Fibroblast of lung (primary cell): ENCODE measurements at regions not wholly inside any gene's neighbourhood (a gene's known extent, or its start where the extent isn't known, plus 50 kb on each side); places are given as distances from the start of the nearest gene placed in this dataset.

Source experiments
- DNase-seq, 2 donors: peaks; one replicate each; pipeline versions ENCODE4 v3.0.0 to v3.0.0-alpha.2; 2010; ENCODE audit warnings: low read depth in 2 of 2
- H2AFZ ChIP-seq: 2 replicates; pipeline ENCODE4 v1.5.1; 2012; ENCODE audit warnings: low read length, control low read depth, inconsistent platforms
- H3K27ac ChIP-seq: 2 replicates; pipeline ENCODE4 v1.5.1; 2011; ENCODE audit warnings: low read length, control low read depth; ENCODE audit not compliant: insufficient read depth
- H3K27me3 ChIP-seq: 2 replicates; pipeline ENCODE4 v1.5.1; 2011; ENCODE audit warnings: mild to moderate bottlenecking, low read length; ENCODE audit not compliant: control insufficient read depth, insufficient read depth
- H3K36me3 ChIP-seq: 2 replicates; pipeline ENCODE4 v1.5.1; 2011; ENCODE audit warnings: low read length; ENCODE audit not compliant: control insufficient read depth, insufficient read depth
- H3K4me1 ChIP-seq: 2 replicates; pipeline ENCODE4 v1.5.1; 2011; ENCODE audit warnings: low read length; ENCODE audit not compliant: control insufficient read depth, insufficient read depth; ENCODE audit errors: extremely low read depth
- H3K4me2 ChIP-seq: 2 replicates; pipeline ENCODE4 v1.5.1; 2011; ENCODE audit warnings: low read length, control low read depth; ENCODE audit not compliant: insufficient read depth; ENCODE audit errors: extremely low read depth
- H3K4me3 ChIP-seq, 4 experiments: fragments of 200-600 bp in 1 of 4; sonication (generic) in 1 of 4; replicated peaks in 1 of 4; 2 replicates each; pipeline ENCODE4 v1.5.1; 2011 to 2016; ENCODE audit warnings: low read length in 4 of 4, low read depth in 3 of 4, mild to moderate bottlenecking in 3 of 4, control low read depth in 2 of 4, inconsistent platforms in 1 of 4, mixed read lengths in 1 of 4; ENCODE audit not compliant: insufficient read depth in 1 of 4; ENCODE audit errors: control extremely low read depth in 1 of 4
- H3K79me2 ChIP-seq: 2 replicates; pipeline ENCODE4 v1.5.1; 2012; ENCODE audit warnings: mild to moderate bottlenecking, low read length, inconsistent platforms; ENCODE audit not compliant: control insufficient read depth, insufficient read depth
- H3K9ac ChIP-seq: 2 replicates; pipeline ENCODE4 v1.5.1; 2011; ENCODE audit warnings: mild to moderate bottlenecking, low read length, control low read depth; ENCODE audit not compliant: insufficient read depth
- H3K9me3 ChIP-seq: 2 replicates; pipeline ENCODE4 v1.5.1; 2012; ENCODE audit warnings: low read depth, low read length; ENCODE audit not compliant: control insufficient read depth, insufficient read depth
- H4K20me1 ChIP-seq: 2 replicates; pipeline ENCODE4 v1.5.1; 2011; ENCODE audit warnings: low read length; ENCODE audit not compliant: control insufficient read depth, insufficient read depth; ENCODE audit errors: extremely low read depth
- EZH2 ChIP-seq: IDR thresholded peaks from 2 replicates; pipeline ENCODE4 v1.5.1; 2012; ENCODE audit warnings: low read length, control low read depth, mild to moderate bottlenecking; ENCODE audit errors: missing control alignments
- TF ChIP-seq, protein P1 (sequence below), 2 donors: IDR thresholded peaks in 1 of 2; conservative IDR thresholded peaks in 1 of 2; 1 replicate in 1 of 2; 2 replicates in 1 of 2; pipeline ENCODE4 v1.5.1; 2011 to 2012; ENCODE audit warnings: low read length in 2 of 2, control low read depth in 1 of 2, inconsistent platforms in 1 of 2, low read depth in 1 of 2, mild to moderate bottlenecking in 1 of 2

DNA sequence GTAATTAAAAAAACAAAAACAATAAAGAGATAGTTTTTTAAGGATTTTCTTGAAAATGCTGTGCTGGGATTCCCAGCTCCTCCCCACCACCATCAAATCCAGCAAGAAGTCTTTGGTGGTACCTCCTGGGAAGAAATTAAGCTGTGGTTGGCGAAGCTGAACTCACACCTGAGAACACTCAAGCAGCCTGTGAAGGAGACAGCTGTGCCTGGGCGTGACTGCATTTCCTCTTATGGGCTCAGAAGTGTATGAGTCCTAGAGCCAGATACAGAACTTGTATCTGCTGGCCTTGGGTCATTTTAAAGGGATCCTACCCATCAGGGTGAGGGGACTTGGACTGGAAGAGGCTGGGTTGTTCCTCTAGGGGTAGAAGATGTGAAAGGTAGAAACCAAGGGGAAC is 561.2 kb upstream of the SGCD start:
- Histone ChIP-seq H3K36me3 (no peaks in the 10 kb centered on the region), H2AFZ (no peak overlapping the region), H3K4me2 (no peak overlapping the region), H3K27ac (no peak overlapping the region), H3K9me3 (no peaks in the 10 kb centered on the region), H3K27me3 (no peaks in the 10 kb centered on the region), H4K20me1 (no peaks in the 10 kb centered on the region), H3K9ac (no peak overlapping the region), H3K4me1 (no peaks in the 10 kb centered on the region), H3K4me3 (no peak overlapping the region), H3K79me2 (no peaks in the 10 kb centered on the region)
- DNase-seq, result no peak
- TF ChIP-seq, protein P1, sequence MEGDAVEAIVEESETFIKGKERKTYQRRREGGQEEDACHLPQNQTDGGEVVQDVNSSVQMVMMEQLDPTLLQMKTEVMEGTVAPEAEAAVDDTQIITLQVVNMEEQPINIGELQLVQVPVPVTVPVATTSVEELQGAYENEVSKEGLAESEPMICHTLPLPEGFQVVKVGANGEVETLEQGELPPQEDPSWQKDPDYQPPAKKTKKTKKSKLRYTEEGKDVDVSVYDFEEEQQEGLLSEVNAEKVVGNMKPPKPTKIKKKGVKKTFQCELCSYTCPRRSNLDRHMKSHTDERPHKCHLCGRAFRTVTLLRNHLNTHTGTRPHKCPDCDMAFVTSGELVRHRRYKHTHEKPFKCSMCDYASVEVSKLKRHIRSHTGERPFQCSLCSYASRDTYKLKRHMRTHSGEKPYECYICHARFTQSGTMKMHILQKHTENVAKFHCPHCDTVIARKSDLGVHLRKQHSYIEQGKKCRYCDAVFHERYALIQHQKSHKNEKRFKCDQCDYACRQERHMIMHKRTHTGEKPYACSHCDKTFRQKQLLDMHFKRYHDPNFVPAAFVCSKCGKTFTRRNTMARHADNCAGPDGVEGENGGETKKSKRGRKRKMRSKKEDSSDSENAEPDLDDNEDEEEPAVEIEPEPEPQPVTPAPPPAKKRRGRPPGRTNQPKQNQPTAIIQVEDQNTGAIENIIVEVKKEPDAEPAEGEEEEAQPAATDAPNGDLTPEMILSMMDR (conservative IDR thresholded peaks at IDR 0.05 in 1 of 2, IDR thresholded peaks at IDR 0.05 in 1 of 2; ENCODE audit: low read depth in 1 of 2, low read length in 2 of 2), result no peak
- TF ChIP-seq EZH2, result no peak

DNA sequence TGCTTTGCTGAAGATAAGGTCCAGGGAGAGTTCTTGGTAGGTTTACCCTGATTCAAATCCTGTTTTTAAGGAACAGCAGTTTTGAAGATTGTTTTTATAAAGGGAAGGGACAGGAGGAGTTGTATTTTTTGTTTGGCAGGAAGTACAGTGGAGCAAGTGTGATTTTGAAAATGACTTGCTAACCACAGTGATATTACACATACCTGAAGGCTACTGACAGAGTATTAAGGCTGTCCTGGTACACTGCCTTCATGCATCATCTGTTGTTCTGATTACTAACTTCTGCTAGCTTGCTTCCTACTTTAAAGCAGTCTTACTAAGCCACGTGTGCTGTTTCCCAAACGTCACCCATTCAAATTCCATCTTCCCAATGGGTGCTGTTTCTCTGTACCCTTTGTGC is 559.5 kb upstream of the SGCD start:
- Histone ChIP-seq H3K4me1 (no peaks in the 10 kb centered on the region), H3K36me3 (no peaks in the 10 kb centered on the region), H4K20me1 (no peaks in the 10 kb centered on the region), H3K27me3 (no peaks in the 10 kb centered on the region), H3K27ac (no peak overlapping the region), H3K4me3 (no peak overlapping the region), H2AFZ (no peak overlapping the region), H3K9ac (no peak overlapping the region), H3K4me2 (no peak overlapping the region), H3K9me3 (no peaks in the 10 kb centered on the region), H3K79me2 (no peaks in the 10 kb centered on the region)
- TF ChIP-seq, protein P1 (conservative IDR thresholded peaks at IDR 0.05 in 1 of 2, IDR thresholded peaks at IDR 0.05 in 1 of 2; ENCODE audit: low read depth in 1 of 2, low read length in 2 of 2), result no peak
- TF ChIP-seq EZH2, result no peak
- DNase-seq, result no peak

DNA sequence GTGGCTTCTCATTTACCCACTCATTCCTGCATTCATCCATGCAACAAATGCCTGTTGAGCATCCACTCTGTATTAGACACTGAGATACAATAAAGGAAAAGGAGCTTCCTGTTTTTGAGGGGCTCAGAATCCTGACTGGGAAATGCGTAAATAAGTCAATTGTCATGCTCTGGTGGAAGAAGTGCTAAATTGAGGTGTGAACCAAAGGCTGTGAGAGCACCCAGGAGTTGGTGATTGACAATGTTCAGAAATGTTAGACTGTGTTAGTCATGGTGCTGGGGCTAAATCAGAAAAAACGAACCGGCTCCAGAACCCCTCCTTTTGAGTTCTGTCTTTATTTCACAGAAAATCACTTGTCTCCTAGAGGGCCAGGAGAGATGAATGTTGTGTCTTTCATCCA is 558.6 kb upstream of the SGCD start:
- no peaks in the 10 kb centered on the region for H3K36me3 ChIP-seq
- H4K20me1 ChIP-seq, result no peaks in the 10 kb centered on the region
- H2AFZ ChIP-seq, result no peak overlapping the region
- DNase-seq, result no peak
- H3K27me3 ChIP-seq, result no peaks in the 10 kb centered on the region
- no peak overlapping the region for H3K4me2 ChIP-seq
- TF ChIP-seq, protein P1 (conservative IDR thresholded peaks at IDR 0.05 in 1 of 2, IDR thresholded peaks at IDR 0.05 in 1 of 2; ENCODE audit: low read depth in 1 of 2, low read length in 2 of 2), result no peak
- no peak for TF ChIP-seq EZH2
- H3K9ac ChIP-seq, result no peak overlapping the region
- H3K79me2 ChIP-seq, result no peaks in the 10 kb centered on the region
- no peaks in the 10 kb centered on the region for H3K9me3 ChIP-seq
- no peak overlapping the region for H3K27ac ChIP-seq
- H3K4me3 ChIP-seq, result no peak overlapping the region
- no peaks in the 10 kb centered on the region for H3K4me1 ChIP-seq
